CD4-positive, alpha-beta T cell (primary cell): ENCODE measurements at regions not wholly inside any gene's neighbourhood (a gene's known extent, or its start where the extent isn't known, plus 50 kb on each side); places are given as distances from the start of the nearest gene placed in this dataset.

Source experiments
- ATAC-seq: fragments of 200-7000 bp; cut with Tn5 transposase; one replicate; pipeline ENCODE4 v1.10.0; 2022; ENCODE audit warnings: mild to moderate bottlenecking; ENCODE audit not compliant: poor library complexity
- CTCF ChIA-PET: fragments of 350-600 bp; sonication (Branson Sonifier 250); formaldehyde crosslinking; loops from one replicate; lab custom pipeline; 2021; ENCODE audit warnings: antibody characterized with exemption, inconsistent platforms; lab: Charles Lee
- POLR2A ChIA-PET: fragments of 350-600 bp; sonication (Branson Sonifier 250); formaldehyde crosslinking; loops from one replicate; lab custom pipeline; 2021; ENCODE audit warnings: antibody characterized with exemption, inconsistent platforms; lab: Charles Lee
- DNase-seq, 14 experiments: peaks; one replicate each; pipeline ENCODE4 v3.0.0-alpha.2; 2013 to 2020; ENCODE audit warnings: mixed read lengths in 2 of 14
- H3K27ac ChIP-seq, 2 donors: one replicate each; pipeline versions ENCODE4 v1.5.1 to v1.7.0; 2013; ENCODE audit warnings: low read length in 2 of 2, low read depth in 1 of 2, mild to moderate bottlenecking in 1 of 2
- H3K27me3 ChIP-seq, 2 experiments: 1 replicate in 1 of 2; 2 replicates in 1 of 2; pipeline versions ENCODE4 v1.6.1 to v1.7.0; 2013; ENCODE audit warnings: low read length in 2 of 2, control low read depth in 1 of 2, mild to moderate bottlenecking in 1 of 2, moderate library complexity in 1 of 2; ENCODE audit not compliant: insufficient read depth in 2 of 2, control insufficient read depth in 1 of 2
- H3K36me3 ChIP-seq: one replicate; pipeline ENCODE4 v1.6.1; 2013; ENCODE audit warnings: low read length, control low read depth; ENCODE audit not compliant: insufficient read depth
- H3K4me1 ChIP-seq: one replicate; pipeline ENCODE4 v1.6.1; 2013; ENCODE audit warnings: low read length, control low read depth; ENCODE audit not compliant: insufficient read depth
- H3K4me3 ChIP-seq: one replicate; pipeline ENCODE4 v1.5.1; 2013; ENCODE audit warnings: mild to moderate bottlenecking, low read length, moderate library complexity
- H3K9me3 ChIP-seq, 2 experiments: 1 replicate in 1 of 2; 2 replicates in 1 of 2; pipeline versions ENCODE4 v1.6.1 to v1.7.0; 2013; ENCODE audit warnings: low read length in 2 of 2, mild to moderate bottlenecking in 2 of 2, control low read depth in 1 of 2, moderate library complexity in 1 of 2; ENCODE audit not compliant: control insufficient read depth in 1 of 2, insufficient read depth in 1 of 2
- H3K27ac Mint-ChIP-seq: one replicate; pipeline ENCODE4 v1.8.0; 2020; ENCODE audit warnings: mixed read lengths
- H3K27me3 Mint-ChIP-seq: one replicate; pipeline ENCODE4 v1.8.0; 2021; ENCODE audit warnings: mixed read lengths
- H3K36me3 Mint-ChIP-seq: one replicate; pipeline ENCODE4 v1.8.0; 2021; ENCODE audit warnings: low read depth, mixed read lengths
- H3K4me1 Mint-ChIP-seq: one replicate; pipeline ENCODE4 v1.8.0; 2021; ENCODE audit warnings: low read depth, mixed read lengths
- H3K4me3 Mint-ChIP-seq: one replicate; pipeline ENCODE4 v1.8.0; 2020; ENCODE audit warnings: mild to moderate bottlenecking, mixed read lengths
- H3K9me3 Mint-ChIP-seq: one replicate; pipeline ENCODE4 v1.8.0; 2020; ENCODE audit warnings: mixed read lengths
- CTCF ChIP-seq: fragments of 200-600 bp; IDR thresholded peaks from one replicate; pipeline ENCODE4 v1.8.0; 2022; ENCODE audit warnings: antibody characterized with exemption, mild to moderate bottlenecking
- intact Hi-C, 2 experiments: fragments of 100-400 bp; cut with DNase I in 1 of 2; cut with micrococcal nuclease in 1 of 2; formaldehyde crosslinking; loops; one replicate each; pipeline versions ENCODE4 v1.15.1 to v1.9.0; 2023 to 2025; cut with DNase I, micrococcal nuclease

- H3K9me3 ChIP-seq, result no peaks in the 10 kb centered on the region
- Mint-ChIP-seq H3K4me3 (no peak overlapping the region), H3K27me3 (peaks cover 20% of the 10 kb centered on the region), H3K4me1 (no peaks in the 10 kb centered on the region), H3K9me3 (no peaks in the 10 kb centered on the region), H3K36me3 (no peaks in the 10 kb centered on the region), H3K27ac (no peak overlapping the region)
- DNase-seq (no peak), ATAC-seq (no peak)
- intact Hi-C loops, result no loop called here
- no peaks in the 10 kb centered on the region for H3K4me1 ChIP-seq
- no peak for TF ChIP-seq CTCF
- H3K27me3 ChIP-seq, result no peaks in the 10 kb centered on the region
- ChIA-PET CTCF (interaction anchor here (1.5 kb wide), 1 partner anchor 10 kb away, joined by 5 read pairs; no protein-coding TSS in a partner anchor), POLR2A (no interaction called here)
- no peak overlapping the region for H3K27ac ChIP-seq
- no peak overlapping the region for H3K4me3 ChIP-seq
- no peaks in the 10 kb centered on the region for H3K36me3 ChIP-seq
These were observed 122.9 kb upstream of the NRBF2 start for GRCh38 chr10:63010203-63010602.

- H3K4me3 Mint-ChIP-seq, result no peak overlapping the region
- Histone ChIP-seq H3K27me3 (no peaks in the 10 kb centered on the region), H3K4me3 (no peak overlapping the region), H3K36me3 (no peaks in the 10 kb centered on the region), H3K9me3 (no peaks in the 10 kb centered on the region), H3K4me1 (no peaks in the 10 kb centered on the region), H3K27ac (no peak overlapping the region)
- DNase-seq (no peak), ATAC-seq (no peak)
- TF ChIP-seq CTCF, result no peak
- no peaks in the 10 kb centered on the region for H3K9me3 Mint-ChIP-seq
- H3K27me3 Mint-ChIP-seq, result peaks cover 20% of the 10 kb centered on the region
- no peaks in the 10 kb centered on the region for H3K36me3 Mint-ChIP-seq
- POLR2A ChIA-PET, result no interaction called here
- no peak overlapping the region for H3K27ac Mint-ChIP-seq
- intact Hi-C loops, result loop anchor here (5.0 to 10.0 kb wide), 2 partner anchors 146 to 149 kb away; no protein-coding TSS in a partner anchor
- CTCF ChIA-PET, result interaction anchor here (1.5 kb wide), 1 partner anchor 9 kb away, joined by 5 read pairs; no protein-coding TSS in a partner anchor
- H3K4me1 Mint-ChIP-seq, result no peaks in the 10 kb centered on the region
These were observed 124.6 kb upstream of the NRBF2 start for GRCh38 chr10:63008491-63008890.

GRCh38 chr10:63007112-63007511 lies 126.0 kb upstream of the NRBF2 start:
- H3K4me1 ChIP-seq, result no peaks in the 10 kb centered on the region

More at GRCh38 chr10:63007112-63007511, 126.0 kb upstream of the NRBF2 start:
- H3K4me3 ChIP-seq, result no peak overlapping the region
- no peaks in the 10 kb centered on the region for H3K9me3 ChIP-seq
- Mint-ChIP-seq H3K27me3 (peaks cover 24% of the 10 kb centered on the region), H3K4me3 (no peak overlapping the region), H3K9me3 (no peaks in the 10 kb centered on the region), H3K27ac (no peak overlapping the region), H3K4me1 (no peaks in the 10 kb centered on the region), H3K36me3 (no peaks in the 10 kb centered on the region)
- no peaks in the 10 kb centered on the region for H3K36me3 ChIP-seq
- no peak for DNase-seq
- no peak for ATAC-seq
- no peak overlapping the region for H3K27ac ChIP-seq
- no peaks in the 10 kb centered on the region for H3K27me3 ChIP-seq
- CTCF ChIA-PET, result no interaction called here
- no peak for TF ChIP-seq CTCF
- intact Hi-C loops, result loop anchor here (5.0 to 10.0 kb wide), 2 partner anchors 148 to 150 kb away; no protein-coding TSS in a partner anchor
- POLR2A ChIA-PET, result no interaction called here
